ENCODE measurements at regions not wholly inside any gene's neighbourhood (a gene's known extent, or its start where the extent isn't known, plus 50 kb on each side); places are given as distances from the start of the nearest gene placed in this dataset.

DNA sequence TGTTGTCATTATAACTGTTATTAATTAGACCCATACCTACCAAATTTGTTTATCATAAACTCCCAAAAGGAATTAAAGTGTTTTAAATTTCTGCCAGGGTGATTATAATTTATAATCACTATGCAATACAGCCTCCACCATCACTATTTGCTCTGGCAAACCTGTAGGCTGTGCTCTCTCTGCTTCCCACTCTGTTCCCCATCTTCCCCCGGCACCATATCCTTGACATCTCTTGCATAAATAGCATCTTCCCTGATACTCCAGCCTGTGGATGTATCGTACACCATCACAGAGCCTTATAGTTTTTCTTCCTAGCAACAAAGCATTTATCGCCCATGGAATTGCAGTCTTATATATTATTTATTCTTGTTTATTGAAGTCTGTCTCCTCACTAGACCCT is 181.5 kb upstream of the TSC22D1 start:
- no peak for TF ChIP-seq CTCF (conservative IDR thresholded peaks at IDR 0.05; ENCODE audit: low read depth, low read length)
- TF ChIP-seq EZH2 (IDR thresholded peaks at IDR 0.05; ENCODE audit: borderline replicate concordance, low read depth, low read length, poor library complexity, severe bottlenecking) = no peak
